ENCODE measurements at regions not wholly inside any gene's neighbourhood (a gene's known extent, or its start where the extent isn't known, plus 50 kb on each side); places are given as distances from the start of the nearest gene placed in this dataset.
A peak's percentile ranks its signal among the peaks of the same experiment; 100 is the strongest.

DNA sequence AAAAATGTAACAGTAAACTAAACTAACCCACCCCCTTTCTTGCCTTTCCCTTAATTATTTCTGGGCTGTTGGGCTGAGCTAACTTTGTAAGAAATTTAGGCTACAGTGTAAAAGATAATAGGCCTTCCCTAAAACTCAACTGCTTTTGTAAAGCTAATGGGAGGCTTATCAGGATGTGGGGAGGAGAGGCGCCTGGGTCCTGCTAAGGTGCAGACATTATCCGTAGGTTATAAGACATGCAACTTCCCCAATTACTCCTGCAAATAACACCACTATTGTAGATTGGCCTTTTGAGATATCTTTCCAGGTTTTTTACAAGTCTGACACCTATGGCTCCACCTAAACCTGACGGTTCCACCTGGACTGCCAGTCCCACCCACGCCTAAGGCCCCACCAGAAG, 88.3 kb downstream of the NPAP1 start:
- Histone ChIP-seq H3K36me3 (no peaks in the 10 kb centered on the region), H3K4me1 (no peaks in the 10 kb centered on the region), H3K27ac (no peak overlapping the region), H3K27me3 (no peaks in the 10 kb centered on the region), H3K9me3 (no peaks in the 10 kb centered on the region), H3K4me3 (no peak overlapping the region)
- ATAC-seq (no peak), DNase-seq (no peak)
- TF ChIP-seq, protein P1, sequence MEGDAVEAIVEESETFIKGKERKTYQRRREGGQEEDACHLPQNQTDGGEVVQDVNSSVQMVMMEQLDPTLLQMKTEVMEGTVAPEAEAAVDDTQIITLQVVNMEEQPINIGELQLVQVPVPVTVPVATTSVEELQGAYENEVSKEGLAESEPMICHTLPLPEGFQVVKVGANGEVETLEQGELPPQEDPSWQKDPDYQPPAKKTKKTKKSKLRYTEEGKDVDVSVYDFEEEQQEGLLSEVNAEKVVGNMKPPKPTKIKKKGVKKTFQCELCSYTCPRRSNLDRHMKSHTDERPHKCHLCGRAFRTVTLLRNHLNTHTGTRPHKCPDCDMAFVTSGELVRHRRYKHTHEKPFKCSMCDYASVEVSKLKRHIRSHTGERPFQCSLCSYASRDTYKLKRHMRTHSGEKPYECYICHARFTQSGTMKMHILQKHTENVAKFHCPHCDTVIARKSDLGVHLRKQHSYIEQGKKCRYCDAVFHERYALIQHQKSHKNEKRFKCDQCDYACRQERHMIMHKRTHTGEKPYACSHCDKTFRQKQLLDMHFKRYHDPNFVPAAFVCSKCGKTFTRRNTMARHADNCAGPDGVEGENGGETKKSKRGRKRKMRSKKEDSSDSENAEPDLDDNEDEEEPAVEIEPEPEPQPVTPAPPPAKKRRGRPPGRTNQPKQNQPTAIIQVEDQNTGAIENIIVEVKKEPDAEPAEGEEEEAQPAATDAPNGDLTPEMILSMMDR (IDR thresholded peaks at IDR 0.05), result no peak
- intact Hi-C loops (cut with DNase I), result no loop called here

DNA sequence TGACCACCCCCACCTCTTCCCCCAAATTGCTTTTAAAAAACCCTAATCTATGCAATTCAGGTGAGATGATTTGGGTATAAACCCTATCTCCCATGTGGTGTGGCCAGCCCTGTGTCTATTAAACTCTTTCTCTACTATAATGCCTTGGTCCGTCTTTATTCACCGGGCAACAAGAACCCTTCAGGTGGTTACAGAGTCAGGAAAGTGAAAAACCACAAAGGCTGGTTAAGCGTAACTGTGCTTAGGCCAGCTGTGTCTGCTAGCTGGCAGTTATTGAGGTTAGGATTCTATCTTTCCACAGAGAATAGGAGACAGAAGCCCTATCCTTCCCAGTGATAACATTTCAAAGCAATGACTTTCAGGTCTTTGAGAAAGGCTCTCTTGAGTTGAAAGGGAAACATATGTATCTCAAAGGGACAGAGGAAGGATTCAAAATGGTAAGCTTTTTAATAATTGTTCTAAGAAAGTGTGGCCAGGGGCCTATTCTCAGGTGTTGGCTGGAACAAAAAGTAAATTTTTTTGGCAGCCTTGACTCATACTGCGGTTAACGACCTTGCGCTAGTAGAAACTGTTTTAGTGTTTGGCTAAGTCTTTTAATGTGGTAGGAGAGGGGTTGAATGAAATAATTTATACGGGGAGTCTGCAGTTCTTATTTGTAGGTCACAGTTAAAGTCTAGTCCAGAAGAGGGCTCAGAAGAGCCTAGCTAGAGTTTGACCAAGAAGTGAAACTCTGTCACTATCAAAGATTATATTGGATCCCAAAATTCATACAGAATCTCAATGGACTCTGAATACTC, 89.0 kb downstream of the NPAP1 start:
- H3K36me3 ChIP-seq, result no peaks in the 10 kb centered on the region
- H3K9me3 ChIP-seq, result no peaks in the 10 kb centered on the region
- intact Hi-C loops (cut with DNase I), result no loop called here
- TF ChIP-seq, protein P1 (IDR thresholded peaks at IDR 0.05), result no peak
- ATAC-seq, result no peak
- DNase-seq, result no peak
- H3K4me3 ChIP-seq, result no peak overlapping the region
- no peaks in the 10 kb centered on the region for H3K27me3 ChIP-seq
- no peak overlapping the region for H3K27ac ChIP-seq
- no peaks in the 10 kb centered on the region for H3K4me1 ChIP-seq

DNA sequence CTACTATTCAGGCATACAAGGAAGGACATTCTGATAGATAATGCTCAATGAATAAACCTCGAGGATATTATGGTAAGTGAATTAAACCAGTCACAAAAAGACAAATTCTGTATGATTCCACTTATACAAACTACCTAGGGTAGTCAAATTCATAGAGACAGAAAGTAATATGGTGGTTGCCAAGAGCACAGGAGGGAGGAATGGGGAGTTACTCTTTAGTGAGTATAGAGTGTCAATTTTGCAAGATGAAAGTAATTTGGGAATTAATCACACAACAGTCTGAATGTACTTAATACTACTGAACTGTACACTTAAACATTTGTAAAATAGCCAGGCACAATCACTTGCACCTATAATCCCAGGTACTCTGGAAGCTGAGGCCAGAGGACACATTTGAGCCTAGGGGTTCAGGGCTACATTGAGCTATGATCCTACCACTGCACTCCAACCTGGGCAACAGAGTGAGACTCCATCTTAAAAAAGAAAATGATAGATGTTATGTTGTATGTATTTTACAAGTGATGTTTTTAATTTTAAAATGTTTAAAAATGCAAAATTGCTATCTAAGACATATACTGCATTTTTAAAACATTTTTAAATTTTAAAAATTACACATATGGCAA, 91.0 kb downstream of the NPAP1 start:
- no peaks in the 10 kb centered on the region for H3K27me3 ChIP-seq
- no peaks in the 10 kb centered on the region for H3K4me1 ChIP-seq
- H3K27ac ChIP-seq, result no peak overlapping the region
- intact Hi-C loops (cut with DNase I), result no loop called here
- DNase-seq (no peak), ATAC-seq (no peak)
- H3K9me3 ChIP-seq, result peaks cover 0 to 3% of the 10 kb centered on the region in 2 donors
- TF ChIP-seq, protein P1 (IDR thresholded peaks at IDR 0.05), result no peak
- no peaks in the 10 kb centered on the region for H3K36me3 ChIP-seq
- H3K4me3 ChIP-seq, result no peak overlapping the region

DNA sequence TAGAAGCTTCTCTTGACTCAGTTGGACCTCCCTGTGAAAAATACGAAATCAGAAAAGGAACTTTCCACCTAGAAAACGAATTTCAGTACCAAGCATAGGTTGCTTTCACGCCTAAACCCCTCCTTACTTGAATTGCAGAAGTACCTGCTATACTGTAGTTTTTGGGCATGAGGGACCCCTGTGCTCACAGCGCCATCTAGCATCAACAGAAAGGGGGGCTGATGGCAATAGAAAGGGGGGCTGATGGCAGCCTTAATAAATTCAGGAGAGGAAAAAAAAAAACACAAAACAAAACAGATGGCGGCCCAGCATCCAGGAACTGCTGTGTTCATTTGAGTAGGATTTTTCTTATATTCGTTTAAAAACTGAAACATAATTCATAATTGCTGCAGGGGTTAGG, 96.7 kb downstream of the NPAP1 start:
- Histone ChIP-seq H3K4me3 (no peak overlapping the region), H3K4me1 (no peaks in the 10 kb centered on the region), H3K9me3 (peaks cover 0 to 32% of the 10 kb centered on the region in 2 donors), H3K27ac (no peak overlapping the region), H3K36me3 (no peaks in the 10 kb centered on the region), H3K27me3 (peaks cover 2 to 13% of the 10 kb centered on the region in 2 donors)
- ATAC-seq (no peak), DNase-seq (no peak)
- TF ChIP-seq, protein P1 (IDR thresholded peaks at IDR 0.05), result no peak
- intact Hi-C loops (cut with DNase I), result no loop called here

DNA sequence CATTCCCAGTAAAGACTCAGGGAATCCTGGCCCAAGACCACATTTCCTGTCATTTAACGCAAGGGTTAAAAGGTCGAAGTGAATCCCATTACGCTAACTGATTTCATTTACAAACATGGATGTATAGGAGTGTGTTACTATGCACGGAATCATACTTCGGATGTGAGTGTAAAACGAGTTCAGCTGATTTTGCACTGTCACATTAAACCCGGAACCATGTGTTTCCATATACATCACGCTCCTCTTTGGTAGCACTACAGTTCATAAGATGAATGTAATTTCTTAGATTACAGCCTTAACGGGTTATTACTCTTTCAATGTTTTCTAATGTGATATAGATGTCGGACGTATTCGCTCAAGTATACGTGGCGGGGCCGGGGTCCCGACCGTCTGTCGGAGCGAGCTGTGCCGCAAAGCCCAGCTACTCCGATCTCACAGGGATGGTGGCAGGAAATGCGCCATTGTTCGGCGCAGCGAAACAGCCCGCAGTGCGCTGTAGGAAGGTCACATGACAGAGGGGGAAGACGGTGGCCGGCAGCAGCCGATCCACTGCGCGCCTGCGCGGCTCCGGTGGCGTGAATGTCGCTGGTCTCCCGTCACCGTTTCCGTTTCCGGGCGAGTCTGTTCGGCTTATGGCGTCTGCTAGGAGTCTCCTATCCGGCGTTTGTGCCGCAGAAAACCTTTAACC, 97.3 kb downstream of the NPAP1 start:
- ATAC-seq, result peak; percentile 81
- H3K27me3 ChIP-seq, result peaks cover 2 to 13% of the 10 kb centered on the region in 2 donors
- no peak overlapping the region for H3K27ac ChIP-seq
- H3K36me3 ChIP-seq, result no peaks in the 10 kb centered on the region
- peaks cover 0 to 32% of the 10 kb centered on the region in 2 donors for H3K9me3 ChIP-seq
- peak; percentile 66 to 93 (median 80) for DNase-seq
- H3K4me1 ChIP-seq, result no peaks in the 10 kb centered on the region
- TF ChIP-seq, protein P1 (IDR thresholded peaks at IDR 0.05), result no peak
- intact Hi-C loops (cut with DNase I), result no loop called here
- peak overlapping the region; percentile 23 to 33 for H3K4me3 ChIP-seq
